Testis (tissue), 2 donors: ENCODE measurements at regions not wholly inside any gene's neighbourhood (a gene's known extent, or its start where the extent isn't known, plus 50 kb on each side); places are given as distances from the start of the nearest gene placed in this dataset.
"Not testable (repeated sequence)": the region's sequence is repeated elsewhere in the genome, so short reads cannot be mapped to it uniquely, and the experiment has no call there.

ENCODE experiments used
- DNase-seq: peaks from one replicate; pipeline ENCODE4 v3.0.0-alpha.2; 2019
- H3K27ac ChIP-seq, 2 donors: fragments of 200-600 bp; sonication (generic); one replicate each; pipeline ENCODE4 v1.5.1; 2019
- H3K27me3 ChIP-seq: fragments of 200-600 bp; sonication (generic); one replicate; pipeline ENCODE4 v1.5.1; 2019
- H3K36me3 ChIP-seq: fragments of 200-600 bp; sonication (generic); one replicate; pipeline ENCODE4 v1.5.1; 2017; ENCODE audit warnings: low read depth; ENCODE audit errors: missing control alignments
- H3K4me1 ChIP-seq: fragments of 200-600 bp; sonication (generic); one replicate; pipeline ENCODE4 v1.5.1; 2019
- H3K4me3 ChIP-seq, 2 donors: fragments of 200-600 bp; sonication (generic); one replicate each; pipeline ENCODE4 v1.5.1; 2017 to 2019
- H3K9me3 ChIP-seq: fragments of 200-600 bp; sonication (generic); one replicate; pipeline ENCODE4 v1.5.1; 2017
- POLR2A ChIP-seq: fragments of 450-650 bp; IDR thresholded peaks from one replicate; pipeline ENCODE4 v1.6.1; 2017; ENCODE audit warnings: antibody characterized with exemption, mild to moderate bottlenecking, moderate library complexity
- WGBS, 2 donors: methylation state at CpG; one replicate each; pipeline ENCODE4 v1.1.5; 2018; 5-methylcytosine and 5-hydroxymethylcytosine counted together
- intact Hi-C: fragments of 100-400 bp; cut with DNase I; formaldehyde crosslinking; loops from one replicate; pipeline ENCODE4 v1.15.1; 2023; ENCODE audit warnings: low total_unique reads
- TF ChIP-seq, protein P1 (sequence below), 3 experiments: fragments of 450-650 bp in 2 of 3; fragments of 200-600 bp in 1 of 3; sonication (generic) in 1 of 3; IDR thresholded peaks; one replicate each; pipeline ENCODE4 v1.5.1; 2016 to 2019; ENCODE audit warnings: antibody characterized with exemption in 3 of 3, mild to moderate bottlenecking in 2 of 3, moderate library complexity in 1 of 3

DNA sequence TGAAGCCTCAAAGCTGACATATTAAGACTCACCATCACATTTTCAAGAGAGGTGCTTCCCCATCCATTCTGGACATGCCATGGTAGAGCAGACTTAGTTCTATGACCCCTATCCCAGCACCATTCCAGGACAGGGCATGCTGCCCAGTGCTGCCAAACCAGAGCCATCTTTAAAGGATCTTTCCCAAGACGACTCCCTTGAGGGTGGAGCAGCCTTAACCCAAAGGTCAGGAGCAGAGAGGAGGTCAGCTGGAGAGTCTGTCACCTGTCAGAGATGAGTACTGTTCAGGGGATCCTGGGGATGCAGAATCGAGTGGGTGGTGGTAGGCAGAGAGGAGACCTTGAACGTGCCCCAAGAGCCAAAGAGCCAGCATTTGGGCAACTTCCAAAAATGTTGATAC is 459.8 kb downstream of the STK39 start:
- peaks cover 3% of the 10 kb centered on the region for H3K4me1 ChIP-seq
- no peaks in the 10 kb centered on the region for H3K9me3 ChIP-seq
- TF ChIP-seq, protein P1, sequence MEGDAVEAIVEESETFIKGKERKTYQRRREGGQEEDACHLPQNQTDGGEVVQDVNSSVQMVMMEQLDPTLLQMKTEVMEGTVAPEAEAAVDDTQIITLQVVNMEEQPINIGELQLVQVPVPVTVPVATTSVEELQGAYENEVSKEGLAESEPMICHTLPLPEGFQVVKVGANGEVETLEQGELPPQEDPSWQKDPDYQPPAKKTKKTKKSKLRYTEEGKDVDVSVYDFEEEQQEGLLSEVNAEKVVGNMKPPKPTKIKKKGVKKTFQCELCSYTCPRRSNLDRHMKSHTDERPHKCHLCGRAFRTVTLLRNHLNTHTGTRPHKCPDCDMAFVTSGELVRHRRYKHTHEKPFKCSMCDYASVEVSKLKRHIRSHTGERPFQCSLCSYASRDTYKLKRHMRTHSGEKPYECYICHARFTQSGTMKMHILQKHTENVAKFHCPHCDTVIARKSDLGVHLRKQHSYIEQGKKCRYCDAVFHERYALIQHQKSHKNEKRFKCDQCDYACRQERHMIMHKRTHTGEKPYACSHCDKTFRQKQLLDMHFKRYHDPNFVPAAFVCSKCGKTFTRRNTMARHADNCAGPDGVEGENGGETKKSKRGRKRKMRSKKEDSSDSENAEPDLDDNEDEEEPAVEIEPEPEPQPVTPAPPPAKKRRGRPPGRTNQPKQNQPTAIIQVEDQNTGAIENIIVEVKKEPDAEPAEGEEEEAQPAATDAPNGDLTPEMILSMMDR (IDR thresholded peaks at IDR 0.05) = no peak
- TF ChIP-seq POLR2A = no peak
- no peak for DNase-seq
- H3K27ac ChIP-seq = no peak overlapping the region
- 72 to 80% methylated on average over 3 of the region's 3 CpGs for WGBS, 2 donors
- intact Hi-C loops = no loop called here
- H3K4me3 ChIP-seq = no peak overlapping the region
- H3K36me3 ChIP-seq = no peaks in the 10 kb centered on the region
- no peaks in the 10 kb centered on the region for H3K27me3 ChIP-seq

DNA sequence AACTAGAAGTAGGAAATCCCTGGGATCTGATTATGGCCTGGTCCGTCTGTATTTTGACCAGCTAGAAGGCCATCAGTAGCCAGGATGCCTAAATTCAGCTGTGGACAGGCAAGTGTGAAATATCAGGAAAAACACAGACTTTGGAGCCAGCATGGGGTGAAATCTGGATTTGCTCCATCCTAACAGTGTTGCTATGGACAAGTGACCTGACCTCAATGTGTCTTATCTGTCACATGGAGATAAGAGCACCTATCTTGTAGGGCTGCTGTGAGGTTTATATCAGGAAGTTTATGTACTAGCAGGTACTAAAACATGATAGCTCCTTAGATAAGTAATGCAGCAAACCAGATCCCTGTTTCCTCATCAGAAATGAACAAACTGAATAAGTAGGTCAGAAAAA is 460.4 kb downstream of the STK39 start:
- no peak overlapping the region for H3K4me3 ChIP-seq
- no peaks in the 10 kb centered on the region for H3K36me3 ChIP-seq
- no peak overlapping the region for H3K27ac ChIP-seq
- H3K4me1 ChIP-seq = peaks cover 3% of the 10 kb centered on the region
- intact Hi-C loops = no loop called here
- DNase-seq = no peak
- TF ChIP-seq, protein P1 (IDR thresholded peaks at IDR 0.05) = no peak
- no peak for TF ChIP-seq POLR2A
- no peaks in the 10 kb centered on the region for H3K9me3 ChIP-seq
- WGBS, 2 donors = 47 to 67% methylated on average over 1 of the region's 1 CpG
- H3K27me3 ChIP-seq = no peaks in the 10 kb centered on the region

DNA sequence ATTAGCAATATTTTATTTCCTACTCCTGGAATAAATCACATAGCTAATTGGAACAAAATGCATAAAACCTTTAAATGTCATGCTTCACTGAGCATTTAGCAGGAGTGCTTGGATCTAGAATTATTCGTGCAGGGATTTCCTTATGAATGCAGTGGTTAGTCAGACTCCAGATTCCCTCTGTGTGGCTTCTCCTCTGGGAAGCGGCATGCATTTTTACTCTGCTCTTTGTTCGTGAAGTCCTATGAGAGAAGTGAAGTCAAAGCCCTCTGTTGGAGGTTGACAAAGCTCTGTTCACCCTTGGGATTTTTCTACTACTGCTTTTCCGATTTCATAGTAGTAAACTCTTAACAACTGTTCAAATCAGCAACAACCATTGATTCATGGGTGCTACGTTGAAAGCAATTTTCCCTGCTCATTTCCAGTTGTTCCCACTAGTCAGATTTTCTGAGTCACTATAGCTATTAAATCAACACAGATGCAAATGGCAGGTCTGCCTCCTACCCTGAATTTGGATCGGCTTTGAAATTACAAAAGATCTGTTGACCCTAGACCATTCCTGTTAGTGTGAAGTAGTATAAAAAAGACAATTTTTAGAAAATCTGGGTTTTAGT is 461.7 kb downstream of the STK39 start:
- H3K36me3 ChIP-seq = no peaks in the 10 kb centered on the region
- no peaks in the 10 kb centered on the region for H3K9me3 ChIP-seq
- WGBS, 2 donors = 85 to 89% methylated on average over 6 of the region's 6 CpGs
- no peak for DNase-seq
- no peaks in the 10 kb centered on the region for H3K27me3 ChIP-seq
- no peak overlapping the region for H3K4me3 ChIP-seq
- no peak for TF ChIP-seq POLR2A
- TF ChIP-seq, protein P1 (IDR thresholded peaks at IDR 0.05) = no peak
- H3K27ac ChIP-seq = no peak overlapping the region
- intact Hi-C loops = no loop called here
- peaks cover 3% of the 10 kb centered on the region for H3K4me1 ChIP-seq

DNA sequence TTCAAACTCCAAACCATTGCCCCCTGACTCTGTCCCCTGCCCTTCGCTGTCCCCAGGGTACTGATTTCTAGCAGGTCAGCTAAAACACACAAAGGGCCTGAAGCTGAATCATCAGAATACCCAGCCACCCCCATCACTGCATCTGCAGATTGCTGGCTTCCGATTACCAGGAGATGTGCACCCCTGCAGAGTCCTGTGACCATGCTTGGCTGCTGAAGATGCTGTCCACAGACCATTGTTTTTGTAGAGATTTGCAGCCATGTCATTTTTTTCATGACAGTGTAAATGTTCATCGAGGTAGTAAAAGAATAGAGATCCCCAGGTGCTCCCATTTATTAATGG is 463.3 kb downstream of the STK39 start:
- 84 to 91% methylated on average over 3 of the region's 3 CpGs for WGBS, 2 donors
- intact Hi-C loops = no loop called here
- no peak for TF ChIP-seq POLR2A
- TF ChIP-seq, protein P1 (IDR thresholded peaks at IDR 0.05) = no peak
- Histone ChIP-seq H3K9me3 (no peaks in the 10 kb centered on the region), H3K27ac (no peak overlapping the region), H3K4me3 (no peak overlapping the region), H3K4me1 (peaks cover 3% of the 10 kb centered on the region), H3K36me3 (no peaks in the 10 kb centered on the region), H3K27me3 (no peaks in the 10 kb centered on the region)
- DNase-seq = no peak

DNA sequence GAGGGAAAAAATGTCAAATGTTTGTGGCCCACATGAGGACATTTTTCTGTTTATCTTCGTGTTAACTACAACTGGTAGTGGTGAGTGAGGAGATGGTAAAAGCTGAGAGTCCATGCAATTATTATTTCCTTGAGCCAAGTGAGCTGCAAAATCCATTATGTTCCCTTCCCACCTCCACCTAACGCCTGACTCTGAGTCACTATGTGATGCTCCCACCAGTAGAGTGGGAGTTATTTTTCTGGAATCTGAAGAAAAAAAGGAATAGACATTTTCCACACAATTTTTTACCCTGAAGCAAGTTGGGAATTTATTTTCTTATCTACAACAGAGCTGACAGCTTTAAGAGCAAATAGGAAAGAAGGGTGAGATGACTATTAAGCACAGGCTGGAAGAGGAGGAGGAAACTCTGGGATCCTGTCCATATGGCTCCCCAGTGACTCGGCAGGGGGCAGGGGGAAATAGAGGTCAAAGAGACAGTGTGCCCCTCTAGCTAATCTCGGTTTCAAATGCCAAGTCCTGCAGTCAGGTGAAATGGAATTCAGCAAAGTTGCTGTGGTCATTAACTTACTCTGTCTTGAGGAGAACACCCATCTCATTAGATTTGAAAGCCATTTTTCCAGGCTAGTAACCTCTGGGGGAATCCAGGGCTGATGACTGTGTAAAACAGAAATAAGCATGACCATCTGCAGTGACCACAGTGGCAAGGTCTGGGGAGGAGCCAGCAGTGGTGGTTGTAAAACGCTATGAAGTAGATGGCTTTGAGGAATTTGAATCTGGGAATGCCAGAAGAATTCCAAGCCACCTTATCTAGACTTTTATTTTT is 463.9 kb downstream of the STK39 start:
- no peaks in the 10 kb centered on the region for H3K27me3 ChIP-seq
- no peak for TF ChIP-seq POLR2A
- TF ChIP-seq, protein P1 (IDR thresholded peaks at IDR 0.05) = no peak
- intact Hi-C loops = no loop called here
- no peak overlapping the region for H3K27ac ChIP-seq
- H3K9me3 ChIP-seq = no peaks in the 10 kb centered on the region
- DNase-seq = no peak
- 41 to 43% methylated on average over 5 of the region's 5 CpGs for WGBS, 2 donors
- peaks cover 3% of the 10 kb centered on the region for H3K4me1 ChIP-seq
- H3K36me3 ChIP-seq = no peaks in the 10 kb centered on the region
- H3K4me3 ChIP-seq = no peak overlapping the region

DNA sequence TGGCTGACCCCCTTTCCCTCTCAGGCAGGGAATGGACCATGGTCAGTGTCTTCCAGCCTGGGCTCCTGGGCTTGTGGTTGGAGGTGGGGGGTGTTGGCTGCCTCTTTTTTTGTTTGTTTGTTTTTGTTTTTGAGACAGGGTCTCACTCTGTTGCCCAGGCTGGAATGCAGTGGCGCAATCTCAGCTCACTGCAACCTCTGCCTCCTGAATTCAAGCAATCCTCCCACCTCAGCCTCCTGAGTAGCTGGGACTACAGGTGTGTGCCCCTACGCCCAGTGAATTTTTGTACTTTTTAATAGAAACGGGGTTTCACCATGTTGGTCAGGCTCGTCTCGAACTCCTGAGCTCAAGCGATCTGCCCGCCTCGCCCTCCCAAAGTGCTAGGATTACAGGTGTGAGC is 465.8 kb downstream of the STK39 start:
- H3K4me1 ChIP-seq, H3K27me3 ChIP-seq, H3K9me3 ChIP-seq, H3K27ac ChIP-seq, DNase-seq, H3K36me3 ChIP-seq, H3K4me3 ChIP-seq, intact Hi-C loops: not testable (repeated sequence)
- 89 to 96% methylated on average over 8 of the region's 8 CpGs for WGBS, 2 donors
